Fibroblast of pulmonary artery (primary cell): ENCODE measurements at regions not wholly inside any gene's neighbourhood (a gene's known extent, or its start where the extent isn't known, plus 50 kb on each side); places are given as distances from the start of the nearest gene placed in this dataset.
"Not testable (repeated sequence)": the region's sequence is repeated elsewhere in the genome, so short reads cannot be mapped to it uniquely, and the experiment has no call there.

Experiments used
- DNase-seq: peaks from one replicate; pipeline ENCODE4 v3.0.0-alpha.2; 2010; ENCODE audit warnings: low read depth
- H3K4me3 ChIP-seq: replicated peaks from 2 replicates; pipeline ENCODE4 v1.5.1; 2011; ENCODE audit warnings: low read depth, mild to moderate bottlenecking, control low read depth, low read length, moderate library complexity
- TF ChIP-seq, protein P1 (sequence below): IDR thresholded peaks from 2 replicates; pipeline ENCODE4 v1.5.1; 2011; ENCODE audit warnings: mild to moderate bottlenecking, control low read depth, low read length, inconsistent platforms; ENCODE audit errors: missing control alignments

GRCh38 chr4:116015549-116015948, 902.1 kb upstream of the NDST4 start:
- DNase-seq = no peak
- H3K4me3 ChIP-seq = no peak overlapping the region
- TF ChIP-seq, protein P1, sequence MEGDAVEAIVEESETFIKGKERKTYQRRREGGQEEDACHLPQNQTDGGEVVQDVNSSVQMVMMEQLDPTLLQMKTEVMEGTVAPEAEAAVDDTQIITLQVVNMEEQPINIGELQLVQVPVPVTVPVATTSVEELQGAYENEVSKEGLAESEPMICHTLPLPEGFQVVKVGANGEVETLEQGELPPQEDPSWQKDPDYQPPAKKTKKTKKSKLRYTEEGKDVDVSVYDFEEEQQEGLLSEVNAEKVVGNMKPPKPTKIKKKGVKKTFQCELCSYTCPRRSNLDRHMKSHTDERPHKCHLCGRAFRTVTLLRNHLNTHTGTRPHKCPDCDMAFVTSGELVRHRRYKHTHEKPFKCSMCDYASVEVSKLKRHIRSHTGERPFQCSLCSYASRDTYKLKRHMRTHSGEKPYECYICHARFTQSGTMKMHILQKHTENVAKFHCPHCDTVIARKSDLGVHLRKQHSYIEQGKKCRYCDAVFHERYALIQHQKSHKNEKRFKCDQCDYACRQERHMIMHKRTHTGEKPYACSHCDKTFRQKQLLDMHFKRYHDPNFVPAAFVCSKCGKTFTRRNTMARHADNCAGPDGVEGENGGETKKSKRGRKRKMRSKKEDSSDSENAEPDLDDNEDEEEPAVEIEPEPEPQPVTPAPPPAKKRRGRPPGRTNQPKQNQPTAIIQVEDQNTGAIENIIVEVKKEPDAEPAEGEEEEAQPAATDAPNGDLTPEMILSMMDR = no peak

DNA sequence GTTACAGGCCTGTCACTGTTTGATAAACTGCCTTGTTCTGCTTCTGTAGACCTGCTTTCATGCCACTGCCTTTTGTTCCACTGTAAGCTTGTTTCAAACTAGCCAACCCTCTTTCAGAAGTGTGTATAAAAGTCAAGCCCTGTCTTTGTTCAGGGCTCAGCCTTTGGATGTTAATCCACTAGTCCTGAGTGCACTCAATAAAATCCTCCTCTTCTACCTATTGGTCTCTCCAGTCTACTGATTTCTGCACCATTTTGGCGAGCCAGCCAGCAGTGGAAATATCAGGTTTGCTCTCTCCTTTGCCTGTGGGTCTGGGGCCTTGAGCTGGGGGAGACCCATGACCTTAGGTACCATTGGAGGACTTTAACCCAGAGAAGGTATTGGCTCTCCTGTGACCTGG, 901.6 kb upstream of the NDST4 start:
- DNase-seq = no peak
- TF ChIP-seq, protein P1 = no peak
- no peak overlapping the region for H3K4me3 ChIP-seq

GRCh38 chr4:116010923-116011322, 897.5 kb upstream of the NDST4 start:
- DNase-seq = no peak
- TF ChIP-seq, protein P1 = no peak

DNA sequence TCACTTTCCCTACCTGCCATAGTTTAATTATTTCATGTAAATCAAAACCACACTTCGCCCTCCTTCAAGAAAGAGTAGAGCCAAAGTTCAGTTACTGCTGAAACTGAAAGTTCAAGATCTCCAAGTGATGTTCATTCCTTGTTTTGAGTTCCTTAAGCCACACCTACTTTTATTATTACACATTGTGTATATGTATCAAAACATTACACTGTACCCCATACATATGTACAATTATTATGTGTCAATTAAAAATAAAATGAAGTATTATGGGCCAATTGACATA, 892.3 kb upstream of the NDST4 start:
- no peak for DNase-seq
- TF ChIP-seq, protein P1 = no peak
- no peak overlapping the region for H3K4me3 ChIP-seq

More at GRCh38 chr4:116010923-116011322, 897.5 kb upstream of the NDST4 start:
- H3K4me3 ChIP-seq = no peak overlapping the region

- TF ChIP-seq, protein P1 = no peak
- H3K4me3 ChIP-seq = no peak overlapping the region
- DNase-seq = no peak
Measured at GRCh38 chr4:116005037-116005805, 891.8 kb upstream of the NDST4 start.

- TF ChIP-seq, protein P1 = no peak
- DNase-seq = no peak
- no peak overlapping the region for H3K4me3 ChIP-seq
Measured at GRCh38 chr4:116001291-116001690, 887.9 kb upstream of the NDST4 start.

DNA sequence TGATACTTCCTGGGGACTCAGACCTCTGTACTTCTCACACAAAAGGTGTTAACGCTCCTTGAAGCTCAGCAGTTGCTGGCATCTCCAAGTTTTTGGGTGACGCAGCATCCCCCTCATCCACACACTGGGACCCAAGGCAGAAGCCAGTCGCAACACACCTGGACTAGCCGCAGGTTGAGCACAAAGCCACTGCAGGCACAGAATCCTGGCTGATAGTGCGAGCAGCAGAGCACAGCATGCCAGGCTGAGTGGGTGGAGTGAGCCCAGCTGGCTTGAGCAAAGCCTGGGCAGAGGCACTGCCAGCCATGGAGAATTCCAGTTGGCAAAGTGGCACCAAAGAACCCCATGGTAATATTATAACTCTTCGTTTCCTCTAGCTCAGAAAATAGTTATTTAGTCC, 873.2 kb upstream of the NDST4 start:
- DNase-seq = no peak
- H3K4me3 ChIP-seq = no peak overlapping the region
- TF ChIP-seq, protein P1 = no peak

DNA sequence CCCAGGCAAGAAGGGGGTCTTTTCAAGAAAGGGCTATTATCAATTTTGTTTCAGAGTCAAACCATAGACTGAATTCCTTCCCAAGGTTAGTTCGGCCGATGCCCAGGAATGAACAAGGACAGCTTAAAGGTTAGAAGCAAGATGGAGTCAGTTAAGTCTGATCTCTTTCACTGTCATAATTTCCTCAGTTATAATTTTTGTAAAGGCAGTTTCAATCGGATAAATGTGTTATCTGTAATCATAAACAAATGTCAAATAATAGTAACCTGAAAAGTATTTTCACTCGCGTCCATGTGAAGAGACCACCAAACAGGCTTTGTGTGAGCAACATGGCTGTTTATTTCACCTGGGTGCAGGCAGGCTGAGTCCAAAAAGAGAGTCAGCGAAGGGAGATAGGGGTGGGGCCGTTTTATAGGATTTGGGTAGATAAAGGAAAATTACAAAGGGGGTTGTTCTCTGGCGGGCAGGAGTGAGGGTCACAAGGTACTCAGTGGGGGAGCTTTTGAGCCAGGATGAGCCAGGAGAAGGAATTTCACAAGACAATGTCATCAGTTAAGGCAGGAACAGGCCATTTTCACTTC, 862.1 kb upstream of the NDST4 start:
- not testable (repeated sequence) for H3K4me3 ChIP-seq, DNase-seq
